Activated T-cell treated with anti-CD3 and anti-CD28 coated beads, Interleukin-2, amount 50 U/mL, for 24 hours (primary cell): ENCODE measurements at regions not wholly inside any gene's neighbourhood (a gene's known extent, or its start where the extent isn't known, plus 50 kb on each side); places are given as distances from the start of the nearest gene placed in this dataset.

Source experiments
- DNase-seq: peaks from one replicate; pipeline ENCODE4 v3.0.0-alpha.2; 2020
- H3K27ac Mint-ChIP-seq: 2 replicates; pipeline ENCODE4 v1.8.0; 2020; ENCODE audit warnings: mild to moderate bottlenecking, mixed read lengths
- H3K27me3 Mint-ChIP-seq: 2 replicates; pipeline ENCODE4 v1.8.0; 2020; ENCODE audit warnings: mixed read lengths
- H3K36me3 Mint-ChIP-seq: 2 replicates; pipeline ENCODE4 v1.8.0; 2020; ENCODE audit warnings: low read depth, mixed read lengths
- H3K4me1 Mint-ChIP-seq: 2 replicates; pipeline ENCODE4 v1.8.0; 2020; ENCODE audit warnings: low read depth, mixed read lengths
- H3K4me3 Mint-ChIP-seq: 2 replicates; pipeline ENCODE4 v1.8.0; 2020; ENCODE audit warnings: mild to moderate bottlenecking, moderate library complexity, mixed read lengths
- H3K9me3 Mint-ChIP-seq: 2 replicates; pipeline ENCODE4 v1.8.0; 2020; ENCODE audit warnings: mixed read lengths

GRCh38 chr20:21981597-21982344 is 276.3 kb downstream of the PAX1 start:
- H3K27ac Mint-ChIP-seq, result no peak overlapping the region
- no peaks in the 10 kb centered on the region for H3K27me3 Mint-ChIP-seq
- H3K36me3 Mint-ChIP-seq, result no peaks in the 10 kb centered on the region
- H3K4me3 Mint-ChIP-seq, result no peak overlapping the region
- no peak for DNase-seq
- no peaks in the 10 kb centered on the region for H3K4me1 Mint-ChIP-seq
- H3K9me3 Mint-ChIP-seq, result peaks cover 15% of the 10 kb centered on the region

- Mint-ChIP-seq H3K9me3 (peaks cover 16% of the 10 kb centered on the region), H3K27ac (no peak overlapping the region), H3K4me3 (no peak overlapping the region), H3K27me3 (no peaks in the 10 kb centered on the region), H3K4me1 (no peaks in the 10 kb centered on the region), H3K36me3 (no peaks in the 10 kb centered on the region)
- DNase-seq, result no peak
These were observed 275.7 kb downstream of the PAX1 start for GRCh38 chr20:21981179-21981578.

GRCh38 chr20:21971436-21971835 is 266.0 kb downstream of the PAX1 start:
- H3K36me3 Mint-ChIP-seq, result no peaks in the 10 kb centered on the region
- H3K27ac Mint-ChIP-seq, result no peak overlapping the region
- H3K9me3 Mint-ChIP-seq, result peaks cover 22% of the 10 kb centered on the region
- DNase-seq, result no peak
- no peaks in the 10 kb centered on the region for H3K4me1 Mint-ChIP-seq
- no peaks in the 10 kb centered on the region for H3K27me3 Mint-ChIP-seq
- H3K4me3 Mint-ChIP-seq, result no peak overlapping the region

DNA sequence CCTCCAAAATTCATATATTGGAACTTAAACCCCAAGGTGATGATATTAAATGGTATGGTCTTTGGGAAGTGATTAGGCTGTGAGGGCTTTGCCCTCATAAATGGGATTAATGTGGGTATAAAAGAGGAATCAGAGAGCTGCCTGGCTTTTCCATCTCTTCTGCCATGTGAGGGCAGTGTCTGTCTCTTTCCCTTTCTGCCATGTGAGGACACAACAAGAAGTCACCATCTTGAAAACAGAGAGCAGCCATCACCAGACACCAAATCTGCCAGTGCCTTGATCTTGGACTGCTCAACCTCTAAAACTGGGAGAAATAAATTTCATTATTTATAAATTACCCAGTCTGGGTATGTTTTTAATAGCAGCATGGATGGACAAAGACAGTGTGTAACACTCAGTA is 263.0 kb downstream of the PAX1 start:
- Mint-ChIP-seq H3K27me3 (no peaks in the 10 kb centered on the region), H3K27ac (no peak overlapping the region), H3K4me1 (no peaks in the 10 kb centered on the region), H3K36me3 (no peaks in the 10 kb centered on the region), H3K9me3 (peaks cover 9% of the 10 kb centered on the region), H3K4me3 (no peak overlapping the region)
- no peak for DNase-seq

GRCh38 chr20:21967481-21967880 is 262.0 kb downstream of the PAX1 start:
- no peaks in the 10 kb centered on the region for H3K27me3 Mint-ChIP-seq
- no peak for DNase-seq
- no peaks in the 10 kb centered on the region for H3K4me1 Mint-ChIP-seq
- H3K27ac Mint-ChIP-seq, result no peak overlapping the region
- peaks cover 8% of the 10 kb centered on the region for H3K9me3 Mint-ChIP-seq
- H3K36me3 Mint-ChIP-seq, result no peaks in the 10 kb centered on the region
- no peak overlapping the region for H3K4me3 Mint-ChIP-seq

- no peaks in the 10 kb centered on the region for H3K4me1 Mint-ChIP-seq
- H3K36me3 Mint-ChIP-seq, result no peaks in the 10 kb centered on the region
These were observed 251.1 kb downstream of the PAX1 start for GRCh38 chr20:21956591-21956990.

DNA sequence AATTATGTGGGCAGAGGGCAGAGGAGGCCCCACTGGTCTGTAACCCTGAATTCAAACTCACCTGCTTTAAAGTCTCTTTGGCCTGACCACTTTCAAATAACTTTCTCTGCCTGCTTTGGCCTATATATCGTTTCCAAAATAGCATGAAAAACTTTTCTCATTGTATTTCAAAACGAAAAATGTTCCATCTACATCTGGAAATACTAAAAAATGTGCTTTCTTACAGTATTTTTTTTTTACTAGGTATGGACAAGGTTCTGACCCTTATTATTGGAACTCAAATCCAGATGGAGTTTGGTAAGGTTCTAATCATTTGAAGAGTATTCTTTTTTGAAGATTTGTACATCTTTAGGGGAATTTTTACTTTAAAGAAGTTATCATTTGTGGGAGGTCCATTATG is 241.9 kb downstream of the PAX1 start:
- Mint-ChIP-seq H3K9me3 (peaks cover 21% of the 10 kb centered on the region), H3K4me1 (no peaks in the 10 kb centered on the region), H3K27ac (no peak overlapping the region)

More at GRCh38 chr20:21956591-21956990, 251.1 kb downstream of the PAX1 start:
- Mint-ChIP-seq H3K27ac (no peak overlapping the region), H3K4me3 (no peak overlapping the region), H3K27me3 (no peaks in the 10 kb centered on the region), H3K9me3 (peaks cover 17% of the 10 kb centered on the region)
- no peak for DNase-seq

GRCh38 chr20:21944227-21944626 is 238.8 kb downstream of the PAX1 start:
- no peak overlapping the region for H3K27ac Mint-ChIP-seq
- no peak overlapping the region for H3K4me3 Mint-ChIP-seq
- no peaks in the 10 kb centered on the region for H3K4me1 Mint-ChIP-seq
- H3K9me3 Mint-ChIP-seq, result peaks cover 16% of the 10 kb centered on the region
- no peaks in the 10 kb centered on the region for H3K27me3 Mint-ChIP-seq
- no peak for DNase-seq
- H3K36me3 Mint-ChIP-seq, result no peaks in the 10 kb centered on the region

More for the DNA sequence above, 241.9 kb downstream of the PAX1 start:
- Mint-ChIP-seq H3K36me3 (no peaks in the 10 kb centered on the region), H3K27me3 (no peaks in the 10 kb centered on the region), H3K4me3 (no peak overlapping the region)
- DNase-seq, result no peak

GRCh38 chr20:21941941-21942805 is 236.7 kb downstream of the PAX1 start:
- H3K36me3 Mint-ChIP-seq, result no peaks in the 10 kb centered on the region
- H3K4me3 Mint-ChIP-seq, result no peak overlapping the region
- peaks cover 18% of the 10 kb centered on the region for H3K9me3 Mint-ChIP-seq
- no peaks in the 10 kb centered on the region for H3K4me1 Mint-ChIP-seq
- no peak overlapping the region for H3K27ac Mint-ChIP-seq
- no peaks in the 10 kb centered on the region for H3K27me3 Mint-ChIP-seq
- DNase-seq, result no peak

DNA sequence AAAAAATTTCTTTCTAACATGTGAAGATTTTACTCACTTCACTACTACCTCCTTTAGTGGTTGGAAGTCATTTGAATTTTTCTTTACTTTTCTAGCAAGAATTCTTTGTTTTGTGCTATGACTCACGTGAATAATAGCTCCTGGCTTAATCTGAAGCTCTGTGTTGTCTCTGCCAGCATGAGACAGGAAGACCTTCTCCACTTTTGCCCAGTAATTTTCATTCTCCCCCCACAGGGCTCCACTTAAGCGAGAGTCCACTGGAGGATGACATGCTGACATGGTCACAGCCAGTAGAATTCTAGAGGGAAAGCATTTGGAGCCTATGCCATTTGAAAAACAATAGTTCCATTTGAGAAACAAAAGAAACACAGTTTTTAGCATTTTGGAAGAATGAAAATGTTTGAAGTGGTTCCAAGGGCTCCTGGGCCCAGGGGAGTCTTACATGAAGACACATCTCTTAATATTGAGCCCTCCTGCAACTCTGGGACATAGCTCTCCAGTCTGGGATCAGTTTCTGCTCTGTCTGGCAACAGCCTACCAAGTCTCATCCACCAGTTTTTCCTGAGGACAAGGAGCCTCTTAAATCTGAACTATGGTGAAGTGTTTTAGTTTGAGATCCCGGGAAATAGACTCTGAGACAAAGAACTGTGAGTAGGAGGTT is 231.4 kb downstream of the PAX1 start:
- H3K36me3 Mint-ChIP-seq, result no peaks in the 10 kb centered on the region
- no peak for DNase-seq
- H3K9me3 Mint-ChIP-seq, result peaks cover 5% of the 10 kb centered on the region
- no peaks in the 10 kb centered on the region for H3K27me3 Mint-ChIP-seq
- H3K4me1 Mint-ChIP-seq, result no peaks in the 10 kb centered on the region
- no peak overlapping the region for H3K27ac Mint-ChIP-seq
- no peak overlapping the region for H3K4me3 Mint-ChIP-seq

GRCh38 chr20:21936261-21936660 is 230.8 kb downstream of the PAX1 start:
- Mint-ChIP-seq H3K27ac (no peak overlapping the region), H3K27me3 (no peaks in the 10 kb centered on the region), H3K4me1 (no peaks in the 10 kb centered on the region), H3K9me3 (peaks cover 5% of the 10 kb centered on the region), H3K4me3 (no peak overlapping the region), H3K36me3 (no peaks in the 10 kb centered on the region)
- DNase-seq, result no peak

GRCh38 chr20:21933526-21933925 is 228.1 kb downstream of the PAX1 start:
- no peaks in the 10 kb centered on the region for H3K36me3 Mint-ChIP-seq
- no peak for DNase-seq
- H3K27ac Mint-ChIP-seq, result no peak overlapping the region
- H3K9me3 Mint-ChIP-seq, result peaks cover 6% of the 10 kb centered on the region
- H3K4me1 Mint-ChIP-seq, result no peaks in the 10 kb centered on the region
- no peaks in the 10 kb centered on the region for H3K27me3 Mint-ChIP-seq
- H3K4me3 Mint-ChIP-seq, result no peak overlapping the region

GRCh38 chr20:21921251-21921650 is 215.8 kb downstream of the PAX1 start:
- DNase-seq, result no peak
- H3K4me3 Mint-ChIP-seq, result no peak overlapping the region
- no peaks in the 10 kb centered on the region for H3K36me3 Mint-ChIP-seq
- H3K27ac Mint-ChIP-seq, result no peak overlapping the region
- no peaks in the 10 kb centered on the region for H3K27me3 Mint-ChIP-seq
- peaks cover 16% of the 10 kb centered on the region for H3K9me3 Mint-ChIP-seq
- no peaks in the 10 kb centered on the region for H3K4me1 Mint-ChIP-seq

- H3K4me1 Mint-ChIP-seq, result no peaks in the 10 kb centered on the region
- H3K27me3 Mint-ChIP-seq, result no peaks in the 10 kb centered on the region
- H3K27ac Mint-ChIP-seq, result no peak overlapping the region
- H3K4me3 Mint-ChIP-seq, result no peak overlapping the region
- DNase-seq, result no peak
- H3K36me3 Mint-ChIP-seq, result no peaks in the 10 kb centered on the region
- peaks cover 16% of the 10 kb centered on the region for H3K9me3 Mint-ChIP-seq
These were observed 214.7 kb downstream of the PAX1 start for GRCh38 chr20:21920211-21920610.

- no peaks in the 10 kb centered on the region for H3K4me1 Mint-ChIP-seq
- H3K27me3 Mint-ChIP-seq, result no peaks in the 10 kb centered on the region
- H3K27ac Mint-ChIP-seq, result no peak overlapping the region
- no peak for DNase-seq
- no peaks in the 10 kb centered on the region for H3K36me3 Mint-ChIP-seq
- no peak overlapping the region for H3K4me3 Mint-ChIP-seq
- H3K9me3 Mint-ChIP-seq, result peaks cover 10% of the 10 kb centered on the region
These were observed 212.9 kb downstream of the PAX1 start for GRCh38 chr20:21918398-21918797.
